ENCODE measurements at regions not wholly inside any gene's neighbourhood (a gene's known extent, or its start where the extent isn't known, plus 50 kb on each side); places are given as distances from the start of the nearest gene placed in this dataset.

GRCh38 chr5:87686975-87687374 is 274.2 kb upstream of the CCNH start:
- no peak for TF ChIP-seq CTCF (IDR thresholded peaks at IDR 0.05; ENCODE audit: borderline replicate concordance, insufficient read depth, low read depth, low read length)

GRCh38 chr5:87686018-87686417 is 273.3 kb upstream of the CCNH start:
- no peak overlapping the region for H3K4me3 ChIP-seq (ENCODE audit: low read depth, low read length)
- no peak for TF ChIP-seq CTCF (IDR thresholded peaks at IDR 0.05; ENCODE audit: borderline replicate concordance, insufficient read depth, low read depth, low read length)

More at GRCh38 chr5:87686975-87687374, 274.2 kb upstream of the CCNH start:
- no peak overlapping the region for H3K4me3 ChIP-seq (ENCODE audit: low read depth, low read length)

- H3K4me3 ChIP-seq (ENCODE audit: low read depth, low read length) = no peak overlapping the region
- no peak for TF ChIP-seq CTCF (IDR thresholded peaks at IDR 0.05; ENCODE audit: borderline replicate concordance, insufficient read depth, low read depth, low read length)
Observed at GRCh38 chr5:87674235-87674634, 261.5 kb upstream of the CCNH start.

- H3K4me3 ChIP-seq (ENCODE audit: low read depth, low read length) = no peak overlapping the region
- no peak for TF ChIP-seq CTCF (IDR thresholded peaks at IDR 0.05; ENCODE audit: borderline replicate concordance, insufficient read depth, low read depth, low read length)
Observed at GRCh38 chr5:87671146-87671545, 258.4 kb upstream of the CCNH start.

GRCh38 chr5:87665166-87665565 is 252.4 kb upstream of the CCNH start:
- H3K4me3 ChIP-seq (ENCODE audit: low read depth, low read length) = no peak overlapping the region
- no peak for TF ChIP-seq CTCF (IDR thresholded peaks at IDR 0.05; ENCODE audit: borderline replicate concordance, insufficient read depth, low read depth, low read length)

GRCh38 chr5:87661784-87662566 is 249.2 kb upstream of the CCNH start:
- H3K4me3 ChIP-seq (ENCODE audit: low read depth, low read length) = no peak overlapping the region
- TF ChIP-seq CTCF (IDR thresholded peaks at IDR 0.05; ENCODE audit: borderline replicate concordance, insufficient read depth, low read depth, low read length) = no peak

GRCh38 chr5:87653242-87653641 is 240.5 kb upstream of the CCNH start:
- no peak for TF ChIP-seq CTCF (IDR thresholded peaks at IDR 0.05; ENCODE audit: borderline replicate concordance, insufficient read depth, low read depth, low read length)
- H3K4me3 ChIP-seq (ENCODE audit: low read depth, low read length) = no peak overlapping the region
